ENCODE measurements at regions not wholly inside any gene's neighbourhood (a gene's known extent, or its start where the extent isn't known, plus 50 kb on each side); places are given as distances from the start of the nearest gene placed in this dataset.

DNA sequence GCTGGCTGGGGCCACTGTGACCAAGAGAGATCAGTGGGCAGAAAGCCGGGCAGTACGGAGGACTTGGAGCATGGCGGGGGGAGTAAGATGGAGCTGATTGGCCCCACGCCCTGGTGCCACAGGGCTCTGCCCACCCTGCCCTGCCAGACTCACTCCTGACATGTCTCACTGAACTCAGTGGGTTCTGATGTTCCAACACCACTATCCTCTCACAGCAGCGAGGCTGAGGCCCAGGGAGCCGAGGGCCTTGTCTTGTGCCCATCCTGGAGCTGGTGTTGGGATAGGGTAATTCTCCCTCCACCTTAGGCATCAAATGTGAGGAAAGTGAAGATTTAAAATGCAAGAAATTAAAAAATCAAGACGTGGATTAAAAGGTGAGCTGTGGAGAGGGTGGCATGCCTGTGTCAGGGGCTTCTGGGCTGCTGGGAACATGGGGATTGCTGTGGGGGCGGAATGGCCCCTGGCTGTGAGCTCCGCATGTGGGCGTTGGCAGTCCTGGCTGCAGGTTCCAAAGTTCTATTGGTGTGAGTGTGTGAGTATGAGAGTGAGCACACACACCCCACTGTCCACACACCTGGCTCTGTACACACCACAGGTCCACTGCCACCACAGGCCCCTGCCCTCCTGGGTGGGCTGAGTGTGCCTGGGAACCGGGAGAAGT, 283.5 kb upstream of the HS6ST1 start:
- TF ChIP-seq, protein P1, sequence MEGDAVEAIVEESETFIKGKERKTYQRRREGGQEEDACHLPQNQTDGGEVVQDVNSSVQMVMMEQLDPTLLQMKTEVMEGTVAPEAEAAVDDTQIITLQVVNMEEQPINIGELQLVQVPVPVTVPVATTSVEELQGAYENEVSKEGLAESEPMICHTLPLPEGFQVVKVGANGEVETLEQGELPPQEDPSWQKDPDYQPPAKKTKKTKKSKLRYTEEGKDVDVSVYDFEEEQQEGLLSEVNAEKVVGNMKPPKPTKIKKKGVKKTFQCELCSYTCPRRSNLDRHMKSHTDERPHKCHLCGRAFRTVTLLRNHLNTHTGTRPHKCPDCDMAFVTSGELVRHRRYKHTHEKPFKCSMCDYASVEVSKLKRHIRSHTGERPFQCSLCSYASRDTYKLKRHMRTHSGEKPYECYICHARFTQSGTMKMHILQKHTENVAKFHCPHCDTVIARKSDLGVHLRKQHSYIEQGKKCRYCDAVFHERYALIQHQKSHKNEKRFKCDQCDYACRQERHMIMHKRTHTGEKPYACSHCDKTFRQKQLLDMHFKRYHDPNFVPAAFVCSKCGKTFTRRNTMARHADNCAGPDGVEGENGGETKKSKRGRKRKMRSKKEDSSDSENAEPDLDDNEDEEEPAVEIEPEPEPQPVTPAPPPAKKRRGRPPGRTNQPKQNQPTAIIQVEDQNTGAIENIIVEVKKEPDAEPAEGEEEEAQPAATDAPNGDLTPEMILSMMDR (IDR thresholded peaks at IDR 0.05; ENCODE audit: low read length) = no peak
- TF ChIP-seq EZH2 (optimal IDR thresholded peaks at IDR 0.05; ENCODE audit: low read depth, low read length) = no peak
- no peak for TF ChIP-seq EZH2phosphoT487 (IDR thresholded peaks at IDR 0.05; ENCODE audit: low read length)
